ENCODE measurements at regions not wholly inside any gene's neighbourhood (a gene's known extent, or its start where the extent isn't known, plus 50 kb on each side); places are given as distances from the start of the nearest gene placed in this dataset.
A peak's percentile ranks its signal among the peaks of the same experiment; 100 is the strongest.

GRCh38 chr6:90870561-90870960 is 283.7 kb upstream of the MAP3K7 start:
- DNase-seq: no peak

DNA sequence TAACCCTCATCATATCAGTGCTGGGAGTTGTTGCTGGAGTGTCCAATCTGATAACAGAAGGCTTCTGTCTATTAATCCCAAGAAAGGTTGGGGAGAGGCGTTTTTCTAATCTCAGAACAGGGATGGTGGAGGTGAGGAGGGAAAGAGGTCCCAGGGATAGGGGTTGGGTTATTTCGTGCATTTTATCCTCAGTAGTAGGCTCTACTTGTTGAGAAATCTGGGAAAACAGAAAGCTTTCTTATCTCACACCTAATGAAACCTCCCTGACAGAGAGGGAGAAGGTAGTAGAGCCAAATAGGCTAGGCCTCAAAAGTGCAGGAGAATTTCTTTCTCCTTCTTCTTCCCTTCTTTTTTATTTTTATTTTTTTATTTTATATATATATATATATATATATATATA is 281.8 kb upstream of the MAP3K7 start:
- DNase-seq: no peak

- DNase-seq: no peak
Observed at GRCh38 chr6:90868256-90868655, 281.4 kb upstream of the MAP3K7 start.

DNA sequence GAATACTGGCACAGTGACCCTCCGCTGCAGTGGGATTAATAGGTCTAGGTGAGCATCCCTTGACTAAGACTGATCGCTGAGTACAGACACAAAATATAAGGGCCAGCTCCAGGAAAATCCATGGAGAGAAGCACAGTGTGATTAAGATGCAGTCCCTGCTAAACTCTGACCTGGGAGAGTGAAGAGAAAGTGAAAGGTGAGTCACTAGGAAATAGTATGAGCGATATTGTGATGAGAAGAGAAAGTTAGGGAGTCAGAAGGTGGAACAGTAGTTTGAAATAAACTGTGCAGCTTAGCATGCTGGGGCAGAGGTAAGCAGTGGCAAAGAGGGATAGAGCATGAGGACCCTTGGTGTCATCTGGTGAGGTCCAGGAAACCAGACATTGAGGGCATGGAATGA is 278.6 kb upstream of the MAP3K7 start:
- DNase-seq: no peak

- peak; percentile 23 for DNase-seq
Observed at GRCh38 chr6:90863043-90863442, 276.2 kb upstream of the MAP3K7 start.

- no peak for DNase-seq
Observed at GRCh38 chr6:90860822-90861601, 274.1 kb upstream of the MAP3K7 start.

DNA sequence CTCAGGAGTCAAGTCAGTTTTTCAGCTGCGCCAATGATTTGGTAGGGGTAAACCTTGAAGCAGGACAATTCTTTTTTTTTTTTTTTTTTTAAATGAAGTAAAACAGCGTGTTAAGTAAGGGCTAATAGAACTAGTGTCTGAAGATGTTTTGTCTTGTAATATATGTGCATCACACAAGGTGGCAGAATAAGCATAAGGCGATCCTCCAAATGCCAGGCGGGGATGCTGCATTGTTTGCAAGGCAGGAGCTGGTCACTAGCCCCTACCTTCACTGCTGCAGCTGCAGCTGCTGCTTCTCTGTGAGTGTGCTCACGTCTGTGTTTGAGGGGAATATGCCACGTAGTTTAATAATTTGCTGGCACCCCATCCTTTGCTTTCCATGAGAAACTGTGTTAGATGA is 272.7 kb upstream of the MAP3K7 start:
- peak; percentile 23 for DNase-seq

DNA sequence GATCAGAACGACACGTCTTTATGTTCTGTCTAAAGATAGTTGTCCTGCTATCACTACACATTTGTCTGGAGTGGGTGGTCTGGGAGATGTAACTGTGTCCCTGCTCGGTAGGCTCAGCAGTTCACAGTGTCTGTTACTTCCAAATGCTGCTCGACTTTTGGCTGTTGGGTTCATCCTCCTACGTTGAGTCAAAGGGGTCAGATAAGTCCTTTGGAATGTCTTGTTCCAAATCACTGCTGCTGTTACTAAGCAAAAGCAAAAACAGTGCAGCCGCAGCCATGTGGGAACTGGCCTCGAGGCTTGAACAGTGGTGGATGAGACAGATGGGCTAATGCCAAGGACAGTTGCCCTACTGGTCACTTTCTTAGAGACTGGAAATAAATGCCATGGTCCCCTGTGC is 272.2 kb upstream of the MAP3K7 start:
- no peak for DNase-seq

DNA sequence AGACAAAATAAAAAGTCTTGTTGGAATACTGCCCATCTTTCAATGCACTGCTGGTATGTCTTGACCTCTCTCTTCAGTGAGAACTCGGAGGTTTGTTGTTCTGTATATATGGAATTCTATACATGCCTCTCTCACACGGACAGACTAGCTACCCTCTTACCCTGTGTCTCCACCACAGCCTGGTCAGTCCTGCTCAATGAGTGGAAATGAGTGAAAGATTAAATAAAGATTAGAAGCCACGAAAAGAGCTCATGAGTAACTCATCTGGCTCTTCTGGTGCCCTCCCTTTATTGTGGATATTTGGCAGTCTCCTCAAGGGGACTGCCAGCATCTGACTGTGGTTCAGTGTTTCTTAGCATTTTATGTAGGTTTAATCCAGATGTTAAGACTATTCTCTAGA is 262.8 kb upstream of the MAP3K7 start:
- DNase-seq: no peak

DNA sequence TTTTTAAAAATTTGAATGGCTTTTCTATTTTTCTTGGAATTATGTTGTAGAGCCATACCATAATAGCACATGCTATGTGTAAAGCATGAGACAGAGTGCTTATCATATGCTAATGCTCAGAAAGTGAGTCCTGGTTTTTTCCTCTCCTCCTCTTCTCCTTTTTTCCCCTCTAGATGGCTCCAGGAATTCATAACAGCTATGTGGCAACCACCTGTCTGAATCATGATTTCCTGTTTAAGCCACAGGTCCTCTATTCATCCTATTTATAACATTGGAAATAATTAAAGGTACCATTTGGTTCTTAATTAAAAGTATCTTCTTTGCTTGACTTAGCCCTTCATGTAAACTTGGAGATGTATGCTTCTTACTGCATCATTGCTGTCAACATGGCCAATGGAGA is 260.0 kb upstream of the MAP3K7 start:
- DNase-seq: no peak

- peak; percentile 17 for DNase-seq
Observed at GRCh38 chr6:90835596-90836212, 248.8 kb upstream of the MAP3K7 start.

GRCh38 chr6:90829311-90829710 is 242.4 kb upstream of the MAP3K7 start:
- DNase-seq: no peak

DNA sequence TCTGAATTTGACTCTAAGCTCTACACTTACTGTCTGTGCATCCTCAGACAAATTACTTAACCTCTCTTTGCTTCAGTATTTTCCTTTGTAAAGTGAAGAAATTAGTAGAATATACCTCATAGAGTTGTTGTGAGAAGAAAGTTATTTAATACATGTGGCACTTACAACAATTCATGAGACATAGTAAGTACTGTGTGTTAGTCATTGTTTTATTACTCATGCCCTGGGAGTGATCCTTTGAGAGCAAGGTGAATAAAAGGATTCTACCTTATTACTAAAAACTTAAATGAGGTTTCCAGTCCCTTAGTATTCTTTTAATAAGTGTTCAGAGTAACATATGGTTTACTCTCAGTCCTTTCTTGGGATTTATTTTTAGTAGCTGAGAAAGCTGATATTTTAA is 233.6 kb upstream of the MAP3K7 start:
- DNase-seq: no peak

- DNase-seq: no peak
Observed at GRCh38 chr6:90819483-90819882, 232.6 kb upstream of the MAP3K7 start.

- no peak for DNase-seq
Observed at GRCh38 chr6:90818163-90818562, 231.3 kb upstream of the MAP3K7 start.

DNA sequence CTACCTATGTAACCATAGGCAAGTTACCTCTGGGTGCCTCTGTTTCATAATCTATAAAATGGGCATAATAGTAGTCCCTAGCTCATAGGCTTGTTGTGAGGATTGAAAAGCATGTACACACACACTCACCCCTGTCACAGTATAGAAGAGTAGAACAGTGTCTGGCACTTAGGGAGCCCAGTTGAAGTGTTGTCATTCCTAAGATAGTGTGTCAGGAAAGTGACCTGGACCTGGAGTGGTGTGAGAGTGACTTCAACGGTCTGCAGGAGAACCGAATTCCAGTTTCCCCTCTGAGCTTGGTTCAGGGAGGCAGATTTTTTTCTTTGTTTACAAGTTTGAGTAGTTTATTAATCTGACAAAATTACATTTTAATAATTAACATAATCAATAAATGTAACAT is 229.9 kb upstream of the MAP3K7 start:
- no peak for DNase-seq

- peak; percentile 8 for DNase-seq
Observed at GRCh38 chr6:90811596-90812226, 224.8 kb upstream of the MAP3K7 start.

- no peak for DNase-seq
Observed at GRCh38 chr6:90809035-90809434, 222.2 kb upstream of the MAP3K7 start.

GRCh38 chr6:90807791-90808701 is 221.2 kb upstream of the MAP3K7 start:
- no peak for DNase-seq

DNA sequence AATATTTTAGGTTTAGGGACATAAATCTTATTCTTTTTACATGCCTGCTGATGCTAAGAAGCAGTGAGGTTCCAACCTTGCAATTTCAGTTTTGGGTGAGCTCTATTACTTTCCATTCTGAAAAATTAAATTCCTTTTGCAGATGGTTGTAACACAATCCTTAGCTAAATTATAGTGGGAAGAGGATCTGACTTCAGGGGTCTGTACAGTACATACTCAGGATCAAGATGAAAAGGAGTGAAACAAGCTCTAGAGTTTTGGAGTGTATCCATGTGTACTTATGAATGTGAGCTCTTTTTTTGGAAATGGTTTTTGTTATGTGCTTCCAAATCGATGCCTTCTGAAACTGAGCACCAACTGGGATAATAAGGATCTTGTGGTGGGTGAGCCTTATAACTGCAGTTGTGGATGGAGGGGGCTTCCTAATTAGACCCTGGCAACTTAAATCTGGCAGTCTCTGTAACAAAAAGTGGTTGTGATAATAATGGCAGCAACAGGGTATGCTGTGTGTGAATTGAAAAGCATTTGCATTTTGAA is 218.8 kb upstream of the MAP3K7 start:
- DNase-seq: no peak

GRCh38 chr6:90803956-90804355 is 217.1 kb upstream of the MAP3K7 start:
- DNase-seq: no peak

- DNase-seq: no peak
Observed at GRCh38 chr6:90795078-90795477, 208.2 kb upstream of the MAP3K7 start.

Measured in renal pelvis (tissue), 1 donor.